ENCODE measurements at regions not wholly inside any gene's neighbourhood (a gene's known extent, or its start where the extent isn't known, plus 50 kb on each side); places are given as distances from the start of the nearest gene placed in this dataset.

DNA sequence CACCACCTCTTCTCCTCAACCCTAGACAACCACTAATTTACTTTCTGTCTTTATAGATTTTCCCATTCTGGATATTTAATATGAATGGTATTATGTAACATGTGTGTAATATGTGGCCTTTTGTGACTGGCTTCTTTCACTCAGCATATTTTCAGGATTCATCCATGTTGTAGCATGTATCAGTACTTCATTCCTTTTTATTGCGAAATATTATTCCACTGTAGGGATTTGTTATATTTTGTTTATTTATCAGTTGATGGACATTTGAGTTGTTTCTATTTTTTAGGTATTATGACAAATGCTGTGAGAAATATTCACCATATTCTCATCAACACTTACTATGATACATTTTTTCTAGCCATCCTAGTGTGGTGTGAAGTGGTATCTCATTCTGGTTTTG lies 138.8 kb upstream of the DLGAP1 start:
- Histone ChIP-seq H3K27ac (ENCODE audit: low read length) (no peak overlapping the region), H3K4me2 (ENCODE audit: low read depth, low read length) (no peak overlapping the region), H3K36me3 (replicated peaks; ENCODE audit: insufficient read depth, low read length) (no peaks in the 10 kb centered on the region), H3K9me2 (replicated peaks; ENCODE audit: insufficient read depth, low read length) (no peaks in the 10 kb centered on the region), H3K4me3 (ENCODE audit: low read length) (no peak overlapping the region), H3F3A (ENCODE audit: insufficient read depth, low read length) (no peaks in the 10 kb centered on the region), H3K4me1 (ENCODE audit: low read length) (no peaks in the 10 kb centered on the region), H2AFZ (ENCODE audit: low read length) (no peak overlapping the region), H3K9ac (ENCODE audit: low read length) (no peak overlapping the region), H3K27me3 (replicated peaks; ENCODE audit: insufficient read depth, low read length) (no peaks in the 10 kb centered on the region), H3K79me2 (ENCODE audit: low read length) (no peaks in the 10 kb centered on the region), H3K9me3 (replicated peaks; ENCODE audit: insufficient read depth, low read length) (no peaks in the 10 kb centered on the region), H4K20me1 (ENCODE audit: insufficient read depth, low read length) (no peaks in the 10 kb centered on the region)
- TF ChIP-seq EZH2phosphoT487 (IDR thresholded peaks at IDR 0.05; ENCODE audit: low read length), result no peak
- TF ChIP-seq EZH2 (optimal IDR thresholded peaks at IDR 0.05; ENCODE audit: low read depth, low read length), result no peak
- TF ChIP-seq, protein P1, sequence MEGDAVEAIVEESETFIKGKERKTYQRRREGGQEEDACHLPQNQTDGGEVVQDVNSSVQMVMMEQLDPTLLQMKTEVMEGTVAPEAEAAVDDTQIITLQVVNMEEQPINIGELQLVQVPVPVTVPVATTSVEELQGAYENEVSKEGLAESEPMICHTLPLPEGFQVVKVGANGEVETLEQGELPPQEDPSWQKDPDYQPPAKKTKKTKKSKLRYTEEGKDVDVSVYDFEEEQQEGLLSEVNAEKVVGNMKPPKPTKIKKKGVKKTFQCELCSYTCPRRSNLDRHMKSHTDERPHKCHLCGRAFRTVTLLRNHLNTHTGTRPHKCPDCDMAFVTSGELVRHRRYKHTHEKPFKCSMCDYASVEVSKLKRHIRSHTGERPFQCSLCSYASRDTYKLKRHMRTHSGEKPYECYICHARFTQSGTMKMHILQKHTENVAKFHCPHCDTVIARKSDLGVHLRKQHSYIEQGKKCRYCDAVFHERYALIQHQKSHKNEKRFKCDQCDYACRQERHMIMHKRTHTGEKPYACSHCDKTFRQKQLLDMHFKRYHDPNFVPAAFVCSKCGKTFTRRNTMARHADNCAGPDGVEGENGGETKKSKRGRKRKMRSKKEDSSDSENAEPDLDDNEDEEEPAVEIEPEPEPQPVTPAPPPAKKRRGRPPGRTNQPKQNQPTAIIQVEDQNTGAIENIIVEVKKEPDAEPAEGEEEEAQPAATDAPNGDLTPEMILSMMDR (IDR thresholded peaks at IDR 0.05; ENCODE audit: low read length), result no peak
- no peak for DNase-seq

DNA sequence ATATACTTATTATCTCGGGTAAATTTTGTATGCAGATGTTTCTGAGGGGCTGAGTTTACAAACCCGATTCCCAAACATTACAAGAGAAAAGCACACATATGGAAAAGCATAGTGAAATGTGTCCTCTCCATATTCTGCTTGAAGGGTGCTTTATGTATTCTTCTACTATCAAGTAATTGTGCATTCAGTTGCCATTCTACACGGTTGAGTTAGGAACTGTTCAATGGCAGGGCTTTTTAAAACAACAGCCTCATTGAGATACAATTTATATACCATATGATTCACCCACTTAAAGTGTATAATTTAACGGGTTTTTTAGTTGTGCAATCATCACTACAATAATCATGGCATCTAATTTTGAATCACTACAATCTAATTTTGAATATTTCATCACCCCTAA lies 138.4 kb upstream of the DLGAP1 start:
- no peak overlapping the region for H2AFZ ChIP-seq (ENCODE audit: low read length)
- no peak overlapping the region for H3K9ac ChIP-seq (ENCODE audit: low read length)
- no peaks in the 10 kb centered on the region for H3K27me3 ChIP-seq (replicated peaks; ENCODE audit: insufficient read depth, low read length)
- H4K20me1 ChIP-seq (ENCODE audit: insufficient read depth, low read length), result no peaks in the 10 kb centered on the region
- no peak for DNase-seq
- no peak overlapping the region for H3K4me2 ChIP-seq (ENCODE audit: low read depth, low read length)
- H3K36me3 ChIP-seq (replicated peaks; ENCODE audit: insufficient read depth, low read length), result no peaks in the 10 kb centered on the region
- H3K27ac ChIP-seq (ENCODE audit: low read length), result no peak overlapping the region
- H3K9me3 ChIP-seq (replicated peaks; ENCODE audit: insufficient read depth, low read length), result no peaks in the 10 kb centered on the region
- no peaks in the 10 kb centered on the region for H3K79me2 ChIP-seq (ENCODE audit: low read length)
- no peaks in the 10 kb centered on the region for H3F3A ChIP-seq (ENCODE audit: insufficient read depth, low read length)
- TF ChIP-seq, protein P1 (IDR thresholded peaks at IDR 0.05; ENCODE audit: low read length), result no peak
- TF ChIP-seq EZH2phosphoT487 (IDR thresholded peaks at IDR 0.05; ENCODE audit: low read length) (no peak), EZH2 (optimal IDR thresholded peaks at IDR 0.05; ENCODE audit: low read depth, low read length) (no peak)
- H3K4me3 ChIP-seq (ENCODE audit: low read length), result no peak overlapping the region
- no peaks in the 10 kb centered on the region for H3K4me1 ChIP-seq (ENCODE audit: low read length)
- H3K9me2 ChIP-seq (replicated peaks; ENCODE audit: insufficient read depth, low read length), result no peaks in the 10 kb centered on the region

DNA sequence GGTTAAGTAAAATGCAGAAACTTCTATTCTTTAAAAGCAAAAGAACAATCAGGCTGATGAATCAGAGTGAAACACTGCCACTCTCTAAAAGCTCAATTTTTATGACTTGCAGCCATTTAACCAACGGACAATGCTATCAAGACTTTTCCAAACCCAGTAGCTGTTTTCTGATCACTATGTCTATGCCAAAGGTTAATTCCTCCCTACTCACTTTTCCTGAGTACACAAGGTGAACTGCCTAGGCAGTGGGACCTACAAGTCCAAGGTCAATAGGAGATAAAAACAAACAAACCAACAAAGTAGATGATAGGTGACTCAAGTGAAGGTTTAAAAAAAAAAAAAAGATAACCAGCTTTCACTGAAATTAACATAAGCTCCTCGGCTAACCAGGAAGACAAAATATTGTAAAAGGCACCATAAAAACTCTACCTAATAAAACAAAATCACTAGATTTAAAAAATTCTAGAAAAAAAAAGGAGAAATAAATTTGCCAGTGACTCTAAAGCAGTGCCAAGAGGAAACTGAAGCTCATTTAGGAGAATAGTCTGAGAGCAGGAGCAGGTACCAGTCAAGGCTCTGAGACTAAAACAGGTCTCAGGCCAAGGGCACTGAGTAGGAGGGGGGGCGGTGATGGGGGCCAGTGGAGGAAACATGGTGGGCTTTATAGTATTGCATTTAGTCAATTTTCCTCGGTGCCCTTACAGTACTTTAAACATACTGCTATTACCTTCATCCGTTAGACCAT lies 134.1 kb upstream of the DLGAP1 start:
- H3K27ac ChIP-seq (ENCODE audit: low read length), result no peak overlapping the region
- H3K27me3 ChIP-seq (replicated peaks; ENCODE audit: insufficient read depth, low read length), result no peaks in the 10 kb centered on the region
- H3K79me2 ChIP-seq (ENCODE audit: low read length), result no peaks in the 10 kb centered on the region
- no peaks in the 10 kb centered on the region for H3K4me1 ChIP-seq (ENCODE audit: low read length)
- no peaks in the 10 kb centered on the region for H3K36me3 ChIP-seq (replicated peaks; ENCODE audit: insufficient read depth, low read length)
- H3K4me3 ChIP-seq (ENCODE audit: low read length), result no peak overlapping the region
- TF ChIP-seq, protein P1 (IDR thresholded peaks at IDR 0.05; ENCODE audit: low read length), result no peak
- TF ChIP-seq EZH2phosphoT487 (IDR thresholded peaks at IDR 0.05; ENCODE audit: low read length) (no peak), EZH2 (optimal IDR thresholded peaks at IDR 0.05; ENCODE audit: low read depth, low read length) (no peak)
- H2AFZ ChIP-seq (ENCODE audit: low read length), result no peak overlapping the region
- no peaks in the 10 kb centered on the region for H3F3A ChIP-seq (ENCODE audit: insufficient read depth, low read length)
- no peak overlapping the region for H3K9ac ChIP-seq (ENCODE audit: low read length)
- no peaks in the 10 kb centered on the region for H3K9me3 ChIP-seq (replicated peaks; ENCODE audit: insufficient read depth, low read length)
- no peaks in the 10 kb centered on the region for H3K9me2 ChIP-seq (replicated peaks; ENCODE audit: insufficient read depth, low read length)
- no peak for DNase-seq
- no peaks in the 10 kb centered on the region for H4K20me1 ChIP-seq (ENCODE audit: insufficient read depth, low read length)
- H3K4me2 ChIP-seq (ENCODE audit: low read depth, low read length), result no peak overlapping the region
